KMS-11 (cell line): ENCODE measurements at regions not wholly inside any gene's neighbourhood (a gene's known extent, or its start where the extent isn't known, plus 50 kb on each side); places are given as distances from the start of the nearest gene placed in this dataset.

Experiments used
- H2AFZ ChIP-seq: fragments of 200-600 bp; sonication (generic); 2 replicates; pipeline ENCODE4 v1.6.1; 2016; ENCODE audit warnings: antibody characterized with exemption, mixed run types, low read depth
- H3K27ac ChIP-seq: fragments of 200-600 bp; sonication (generic); 2 replicates; pipeline ENCODE4 v1.6.1; 2016; ENCODE audit warnings: mild to moderate bottlenecking, mixed run types
- H3K27me3 ChIP-seq: fragments of 200-600 bp; sonication (generic); 2 replicates; pipeline ENCODE4 v1.6.1; 2017; ENCODE audit warnings: mild to moderate bottlenecking, low read depth, mixed run types, moderate library complexity; ENCODE audit not compliant: insufficient read depth
- H3K36me3 ChIP-seq: fragments of 200-600 bp; sonication (generic); 2 replicates; pipeline ENCODE4 v1.6.1; 2017; ENCODE audit warnings: mild to moderate bottlenecking, mixed run types; ENCODE audit not compliant: insufficient read depth
- H3K4me1 ChIP-seq: fragments of 200-600 bp; sonication (generic); 2 replicates; pipeline ENCODE4 v1.6.1; 2016; ENCODE audit warnings: mild to moderate bottlenecking, low read depth, mixed run types; ENCODE audit not compliant: poor library complexity, severe bottlenecking
- H3K4me2 ChIP-seq: fragments of 200-600 bp; sonication (generic); 2 replicates; pipeline ENCODE4 v1.7.0; 2016; ENCODE audit warnings: mild to moderate bottlenecking, mixed run types
- H3K4me3 ChIP-seq: fragments of 200-600 bp; sonication (generic); IDR thresholded peaks from 2 replicates; pipeline ENCODE4 v1.6.1; 2017; ENCODE audit warnings: low read depth, low read length, mixed read lengths; ENCODE audit not compliant: insufficient read depth
- H3K79me2 ChIP-seq: fragments of 200-600 bp; sonication (generic); 2 replicates; pipeline ENCODE4 v1.6.1; 2016; ENCODE audit warnings: low read depth, mixed run types; ENCODE audit not compliant: insufficient read depth
- H3K9ac ChIP-seq: fragments of 200-600 bp; sonication (generic); 2 replicates; pipeline ENCODE4 v1.6.1; 2016; ENCODE audit warnings: mild to moderate bottlenecking, mixed run types
- H4K20me1 ChIP-seq: fragments of 200-600 bp; sonication (generic); 2 replicates; pipeline ENCODE4 v1.6.1; 2016; ENCODE audit warnings: mild to moderate bottlenecking, mixed run types; ENCODE audit not compliant: insufficient read depth
- CTCF ChIP-seq: fragments of 200-600 bp; sonication (generic); conservative IDR thresholded peaks from 2 replicates; pipeline ENCODE4 v1.6.1; 2017; ENCODE audit warnings: low read depth, mild to moderate bottlenecking, antibody characterized with exemption, low read length, moderate library complexity, mixed read lengths

- no peaks in the 10 kb centered on the region for H3K4me1 ChIP-seq
- no peak overlapping the region for H3K27ac ChIP-seq
- no peaks in the 10 kb centered on the region for H4K20me1 ChIP-seq
- H3K9ac ChIP-seq = no peak overlapping the region
- no peak for TF ChIP-seq CTCF
- H3K4me2 ChIP-seq = no peak overlapping the region
- no peaks in the 10 kb centered on the region for H3K27me3 ChIP-seq
- H3K36me3 ChIP-seq = no peaks in the 10 kb centered on the region
- no peaks in the 10 kb centered on the region for H3K79me2 ChIP-seq
- H2AFZ ChIP-seq = no peak overlapping the region
- H3K4me3 ChIP-seq = no peak overlapping the region
These were observed 481.5 kb upstream of the AKR1E2 start for GRCh38 chr10:4344492-4344994.

DNA sequence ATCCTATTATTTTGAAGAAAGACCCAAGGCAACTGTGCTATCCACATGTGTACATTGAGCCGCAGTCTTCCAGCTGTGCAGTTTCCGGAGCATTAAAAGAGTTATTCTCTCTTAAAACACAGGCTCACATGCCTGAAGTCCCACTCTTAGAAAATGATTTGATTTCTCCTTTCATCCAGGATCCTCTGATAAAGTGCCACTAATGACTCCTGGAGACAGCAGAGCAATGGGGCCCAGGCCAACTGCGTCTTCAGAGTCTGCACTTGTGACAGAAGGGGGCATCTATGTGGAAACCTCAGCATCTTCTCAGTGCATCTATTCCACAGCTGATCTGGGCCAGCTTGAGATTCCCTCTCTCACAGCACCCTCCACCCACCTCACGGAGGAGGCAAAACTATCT lies 482.1 kb upstream of the AKR1E2 start:
- Histone ChIP-seq H3K27ac (no peak overlapping the region), H3K79me2 (no peaks in the 10 kb centered on the region), H2AFZ (no peak overlapping the region), H3K36me3 (no peaks in the 10 kb centered on the region), H3K27me3 (no peaks in the 10 kb centered on the region), H3K4me2 (no peak overlapping the region), H3K4me1 (no peaks in the 10 kb centered on the region), H3K9ac (no peak overlapping the region), H4K20me1 (no peaks in the 10 kb centered on the region), H3K4me3 (no peak overlapping the region)
- TF ChIP-seq CTCF = no peak

- Histone ChIP-seq H3K4me3 (no peak overlapping the region), H3K9ac (no peak overlapping the region), H3K27ac (no peak overlapping the region), H3K27me3 (no peaks in the 10 kb centered on the region), H3K79me2 (no peaks in the 10 kb centered on the region), H3K4me1 (no peaks in the 10 kb centered on the region), H3K36me3 (no peaks in the 10 kb centered on the region), H3K4me2 (no peak overlapping the region), H4K20me1 (no peaks in the 10 kb centered on the region), H2AFZ (no peak overlapping the region)
- no peak for TF ChIP-seq CTCF
These were observed 482.9 kb upstream of the AKR1E2 start for GRCh38 chr10:4343091-4343490.

- H3K9ac ChIP-seq = no peak overlapping the region
- H3K4me2 ChIP-seq = no peak overlapping the region
- no peak overlapping the region for H3K4me3 ChIP-seq
- no peaks in the 10 kb centered on the region for H3K4me1 ChIP-seq
- TF ChIP-seq CTCF = no peak
- H3K27me3 ChIP-seq = no peaks in the 10 kb centered on the region
- H3K36me3 ChIP-seq = no peaks in the 10 kb centered on the region
- no peaks in the 10 kb centered on the region for H3K79me2 ChIP-seq
- no peaks in the 10 kb centered on the region for H4K20me1 ChIP-seq
- H2AFZ ChIP-seq = no peak overlapping the region
- H3K27ac ChIP-seq = no peak overlapping the region
These were observed 487.2 kb upstream of the AKR1E2 start for GRCh38 chr10:4338768-4339167.
